Activated T-helper 2 cell treated with anti-CD3 and anti-CD28 coated beads, Interferon-gamma antibody, Interleukin-2, Interleukin-4, amounts not matched to agents 10 μg/mL and 5 μg/mL and 100 μg/mL, durations not matched to agents 14 hours and 24 hours and 36 hours (primary cell): ENCODE measurements at regions not wholly inside any gene's neighbourhood (a gene's known extent, or its start where the extent isn't known, plus 50 kb on each side); places are given as distances from the start of the nearest gene placed in this dataset.
"Not testable (repeated sequence)": the region's sequence is repeated elsewhere in the genome, so short reads cannot be mapped to it uniquely, and the experiment has no call there.

Source experiments
- DNase-seq: peaks from one replicate; pipeline ENCODE4 v3.0.0; 2021; ENCODE audit warnings: low spot score
- H3K27ac Mint-ChIP-seq: one replicate; pipeline ENCODE4 v1.8.0; 2021; ENCODE audit warnings: mixed read lengths
- H3K27me3 Mint-ChIP-seq: one replicate; pipeline ENCODE4 v1.8.0; 2021; ENCODE audit warnings: low read depth, mixed read lengths
- H3K36me3 Mint-ChIP-seq: one replicate; pipeline ENCODE4 v1.8.0; 2021; ENCODE audit warnings: low read depth, mixed read lengths
- H3K4me1 Mint-ChIP-seq: one replicate; pipeline ENCODE4 v1.8.0; 2021; ENCODE audit warnings: low read depth, mixed read lengths
- H3K4me3 Mint-ChIP-seq: one replicate; pipeline ENCODE4 v1.8.0; 2021; ENCODE audit warnings: low read depth, mild to moderate bottlenecking, moderate library complexity, mixed read lengths
- H3K9me3 Mint-ChIP-seq: one replicate; pipeline ENCODE4 v1.8.0; 2021; ENCODE audit warnings: mixed read lengths
- intact Hi-C: fragments of 100-400 bp; cut with micrococcal nuclease; formaldehyde crosslinking; loops from one replicate; pipeline ENCODE4 v1.15.1; 2023

- H3K36me3 Mint-ChIP-seq: peaks cover 40% of the 10 kb centered on the region
- H3K9me3 Mint-ChIP-seq, DNase-seq, intact Hi-C loops, H3K27me3 Mint-ChIP-seq, H3K27ac Mint-ChIP-seq, H3K4me1 Mint-ChIP-seq, H3K4me3 Mint-ChIP-seq: not testable (repeated sequence)
Measured at GRCh38 chr15:30688684-30689083, 62.8 kb downstream of the ARHGAP11B start.

DNA sequence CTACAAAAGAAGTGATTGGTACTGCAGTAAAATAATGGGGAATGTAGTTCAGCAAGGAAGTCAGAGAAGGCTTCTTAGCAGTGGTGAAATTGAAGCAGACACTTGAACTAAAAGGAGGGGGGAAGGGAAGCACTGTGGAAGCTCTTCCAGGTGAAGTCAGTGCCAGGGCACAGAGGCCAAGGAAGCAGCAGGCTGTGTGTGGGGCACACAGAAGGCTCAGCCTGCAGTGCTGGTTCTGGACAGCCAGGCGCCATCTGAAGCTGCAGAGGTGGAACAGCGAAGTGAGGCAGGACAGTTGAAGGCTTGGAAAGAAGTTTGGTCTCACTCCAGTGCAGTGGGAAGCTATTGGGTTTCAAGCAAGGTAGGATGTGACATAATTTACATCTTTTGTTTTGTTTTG lies 64.2 kb downstream of the ARHGAP11B start:
- H3K4me3 Mint-ChIP-seq, intact Hi-C loops, DNase-seq, H3K27me3 Mint-ChIP-seq, H3K9me3 Mint-ChIP-seq, H3K27ac Mint-ChIP-seq, H3K4me1 Mint-ChIP-seq: not testable (repeated sequence)
- peaks cover 40% of the 10 kb centered on the region for H3K36me3 Mint-ChIP-seq

DNA sequence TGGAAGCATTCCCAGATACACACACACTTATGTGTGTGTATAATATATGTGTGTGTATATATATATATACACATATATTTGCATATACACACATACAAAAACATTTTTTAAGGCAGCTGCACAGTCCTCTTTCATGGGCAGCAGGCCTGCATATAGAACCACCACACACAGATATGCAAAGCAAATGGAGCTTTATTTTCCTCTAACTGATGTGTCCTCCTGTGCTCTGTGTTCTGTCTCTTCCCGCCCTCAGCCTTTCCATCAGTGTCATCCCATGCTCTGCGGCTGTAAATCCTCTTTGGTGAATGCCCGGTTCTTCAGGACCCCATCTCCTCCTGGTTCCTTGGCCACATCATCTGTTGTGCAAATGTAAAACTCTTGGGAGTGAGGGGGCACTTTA lies 69.9 kb downstream of the ARHGAP11B start:
- H3K27ac Mint-ChIP-seq, intact Hi-C loops, H3K4me1 Mint-ChIP-seq, H3K4me3 Mint-ChIP-seq, H3K27me3 Mint-ChIP-seq, H3K9me3 Mint-ChIP-seq, DNase-seq: not testable (repeated sequence)
- H3K36me3 Mint-ChIP-seq: peaks cover 13% of the 10 kb centered on the region

DNA sequence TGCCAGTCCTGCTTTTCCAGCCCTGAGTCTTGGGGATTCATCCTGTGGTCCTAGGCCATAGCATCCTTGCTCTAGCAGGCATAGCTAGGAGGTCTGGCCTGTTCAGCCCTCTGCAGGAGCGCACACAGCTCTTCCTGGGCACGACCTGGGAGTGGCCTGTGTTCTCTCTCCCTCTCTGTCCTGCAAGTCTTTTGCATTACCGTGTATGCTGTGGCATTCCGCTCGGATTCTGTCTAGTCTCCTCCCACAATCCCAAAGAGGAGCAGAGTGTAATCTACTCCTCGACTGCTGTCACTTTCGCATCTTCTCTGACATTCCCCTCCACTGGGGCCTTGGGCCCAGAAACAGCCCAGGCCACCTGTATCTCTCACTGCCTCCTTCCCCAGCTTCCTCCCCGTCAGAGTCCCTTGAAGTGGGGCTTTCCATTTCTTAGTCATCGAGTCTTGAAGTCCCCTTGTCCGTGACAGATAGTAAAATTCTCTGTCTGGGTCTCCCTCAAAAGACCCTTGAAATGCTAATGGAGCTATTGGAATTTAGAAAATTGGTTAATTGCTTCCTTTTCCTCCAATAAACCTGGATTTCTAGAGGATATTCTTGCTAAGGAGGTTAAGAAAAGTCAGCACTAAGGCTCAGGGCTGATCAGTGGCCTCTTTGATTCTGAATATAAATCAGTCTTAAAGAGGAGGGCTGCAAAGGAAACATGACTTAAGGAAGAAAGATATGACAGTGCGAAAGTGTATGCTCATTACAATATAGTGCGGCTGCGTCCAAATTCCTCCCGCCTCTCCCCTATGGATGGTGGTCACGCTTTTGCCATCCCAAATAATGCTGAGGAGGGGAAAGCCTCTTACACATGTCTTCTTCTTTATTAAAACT lies 70.7 kb downstream of the ARHGAP11B start:
- DNase-seq, intact Hi-C loops, H3K4me3 Mint-ChIP-seq, H3K9me3 Mint-ChIP-seq, H3K4me1 Mint-ChIP-seq, H3K27me3 Mint-ChIP-seq, H3K36me3 Mint-ChIP-seq: not testable (repeated sequence)
- H3K27ac Mint-ChIP-seq: peak overlapping the region; percentile 88

DNA sequence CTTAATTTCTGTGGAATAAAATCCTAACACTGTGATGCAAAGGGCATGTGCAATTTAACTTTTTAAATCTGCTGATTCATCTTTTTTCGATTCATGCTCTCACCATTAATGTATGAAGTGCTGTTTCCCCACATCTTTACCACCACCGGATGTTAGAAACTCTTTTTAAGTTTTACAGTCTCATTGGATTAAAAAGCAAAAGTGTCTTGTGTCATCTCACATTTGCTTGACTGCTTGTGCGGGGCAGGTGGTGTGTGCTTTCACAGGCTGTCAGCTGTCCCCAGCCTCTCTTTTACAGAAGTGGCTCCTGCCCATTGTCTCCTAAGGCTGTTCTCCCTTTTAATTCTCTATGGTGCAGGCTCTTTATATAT lies 71.4 kb downstream of the ARHGAP11B start:
- H3K27ac Mint-ChIP-seq, H3K9me3 Mint-ChIP-seq, intact Hi-C loops, H3K4me3 Mint-ChIP-seq, DNase-seq, H3K4me1 Mint-ChIP-seq, H3K27me3 Mint-ChIP-seq, H3K36me3 Mint-ChIP-seq: not testable (repeated sequence)

GRCh38 chr15:30700006-30700597 lies 74.2 kb downstream of the ARHGAP11B start:
- intact Hi-C loops, H3K27ac Mint-ChIP-seq, H3K9me3 Mint-ChIP-seq, H3K4me3 Mint-ChIP-seq, H3K27me3 Mint-ChIP-seq, H3K4me1 Mint-ChIP-seq, DNase-seq, H3K36me3 Mint-ChIP-seq: not testable (repeated sequence)

- not testable (repeated sequence) for H3K27me3 Mint-ChIP-seq, DNase-seq
Measured at GRCh38 chr15:30707976-30708685, 82.2 kb downstream of the ARHGAP11B start.

DNA sequence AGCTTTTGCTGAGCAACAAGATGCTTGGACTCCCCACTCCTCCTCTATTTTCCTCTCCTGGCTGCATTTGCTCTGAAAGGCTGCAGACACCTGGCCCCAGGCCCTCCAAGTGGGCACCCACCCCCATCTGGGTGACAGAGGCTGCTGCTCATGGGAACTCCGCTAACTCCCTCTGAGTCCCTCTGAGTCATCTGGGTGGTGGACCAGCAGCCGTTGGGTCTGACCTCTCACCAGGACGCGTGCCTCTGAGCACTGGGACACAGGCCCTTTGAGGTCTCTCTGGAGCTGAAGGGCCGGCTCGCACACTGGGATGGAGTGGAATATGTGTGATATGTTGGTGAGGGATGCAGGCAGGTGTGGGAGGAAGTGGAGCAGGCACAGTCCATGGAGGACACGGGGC lies 82.9 kb downstream of the ARHGAP11B start:
- H3K9me3 Mint-ChIP-seq, H3K27ac Mint-ChIP-seq, H3K4me1 Mint-ChIP-seq, DNase-seq, H3K27me3 Mint-ChIP-seq, H3K4me3 Mint-ChIP-seq, intact Hi-C loops: not testable (repeated sequence)
- peaks cover 11% of the 10 kb centered on the region for H3K36me3 Mint-ChIP-seq

More at GRCh38 chr15:30707976-30708685, 82.2 kb downstream of the ARHGAP11B start:
- H3K4me3 Mint-ChIP-seq, intact Hi-C loops, H3K27ac Mint-ChIP-seq, H3K4me1 Mint-ChIP-seq, H3K9me3 Mint-ChIP-seq: not testable (repeated sequence)
- H3K36me3 Mint-ChIP-seq: peaks cover 11% of the 10 kb centered on the region

DNA sequence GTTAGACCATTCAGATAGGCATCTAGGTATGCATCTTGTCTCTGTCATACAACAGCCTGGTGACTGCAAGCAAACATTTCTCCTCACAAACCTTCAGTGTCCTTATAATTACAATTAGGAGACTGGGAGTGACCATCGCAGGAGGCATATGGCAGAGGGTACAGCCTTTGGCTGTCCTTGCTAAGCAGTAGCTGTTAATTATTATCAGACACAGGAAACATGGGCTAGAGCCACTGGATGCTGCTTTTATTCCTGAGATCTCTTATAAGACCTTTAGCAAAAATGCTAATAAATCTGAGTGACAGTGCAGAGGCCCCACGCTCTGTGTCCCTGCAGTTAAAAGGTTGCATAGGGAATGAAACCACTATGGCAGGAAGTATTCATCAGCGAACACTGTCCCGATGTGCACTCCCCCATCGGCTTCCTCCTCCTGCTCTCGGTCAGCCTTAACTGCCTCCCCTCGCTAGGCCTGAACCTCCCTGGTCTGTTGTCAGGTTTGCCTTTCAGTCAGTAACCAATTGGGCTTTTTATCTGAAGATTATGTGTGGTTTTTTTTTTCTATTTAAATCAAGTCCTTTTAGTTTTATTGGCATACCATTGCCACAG lies 92.2 kb downstream of the ARHGAP11B start:
- intact Hi-C loops, H3K27me3 Mint-ChIP-seq, H3K4me3 Mint-ChIP-seq, H3K9me3 Mint-ChIP-seq, DNase-seq, H3K27ac Mint-ChIP-seq: not testable (repeated sequence)
- peaks cover 11% of the 10 kb centered on the region for H3K4me1 Mint-ChIP-seq
- peaks cover 36% of the 10 kb centered on the region for H3K36me3 Mint-ChIP-seq

GRCh38 chr15:30719363-30719762 lies 93.4 kb downstream of the ARHGAP11B start:
- H3K9me3 Mint-ChIP-seq, intact Hi-C loops, H3K4me3 Mint-ChIP-seq, DNase-seq, H3K27me3 Mint-ChIP-seq: not testable (repeated sequence)
- peak overlapping the region; percentile 63 for H3K27ac Mint-ChIP-seq
- H3K4me1 Mint-ChIP-seq: peaks cover 15% of the 10 kb centered on the region
- peaks cover 48% of the 10 kb centered on the region for H3K36me3 Mint-ChIP-seq

GRCh38 chr15:30720825-30721224 lies 94.9 kb downstream of the ARHGAP11B start:
- intact Hi-C loops, H3K4me3 Mint-ChIP-seq, H3K27me3 Mint-ChIP-seq, DNase-seq, H3K9me3 Mint-ChIP-seq, H3K27ac Mint-ChIP-seq: not testable (repeated sequence)
- peaks cover 52% of the 10 kb centered on the region for H3K36me3 Mint-ChIP-seq
- H3K4me1 Mint-ChIP-seq: peaks cover 14% of the 10 kb centered on the region

DNA sequence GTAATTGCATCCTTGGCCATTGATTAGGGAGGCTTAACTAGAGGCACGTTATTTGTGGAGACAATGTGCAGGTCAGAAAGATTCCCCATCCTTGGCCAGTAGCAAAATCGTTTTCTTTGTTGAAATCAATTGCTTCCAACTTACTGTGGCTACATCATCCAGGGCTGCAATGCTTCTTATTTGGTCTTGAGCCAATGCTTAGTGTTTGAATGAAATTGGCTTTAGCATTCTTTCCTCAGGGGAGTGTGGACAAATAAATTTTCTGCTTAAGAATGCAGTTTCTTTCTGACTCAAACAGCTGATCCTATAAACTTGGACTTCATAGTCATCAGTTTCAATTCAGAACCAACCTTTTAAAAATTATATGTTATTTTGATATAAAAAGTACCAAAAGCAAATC lies 95.6 kb downstream of the ARHGAP11B start:
- peaks cover 59% of the 10 kb centered on the region for H3K36me3 Mint-ChIP-seq
- H3K9me3 Mint-ChIP-seq, H3K4me3 Mint-ChIP-seq, DNase-seq, H3K27me3 Mint-ChIP-seq, intact Hi-C loops, H3K27ac Mint-ChIP-seq: not testable (repeated sequence)
- H3K4me1 Mint-ChIP-seq: peaks cover 14% of the 10 kb centered on the region
